Prostate gland (tissue), 2 donors: ENCODE measurements at regions not wholly inside any gene's neighbourhood (a gene's known extent, or its start where the extent isn't known, plus 50 kb on each side); places are given as distances from the start of the nearest gene placed in this dataset.

Source experiments
- CTCF ChIP-seq, 4 experiments: fragments of 200-600 bp in 2 of 4; fragments of 450-650 bp in 2 of 4; sonication (generic) in 2 of 4; IDR thresholded peaks; 1 replicate in 3 of 4; 2 replicates in 1 of 4; pipeline ENCODE4 v1.5.1; 2016 to 2019; ENCODE audit warnings: antibody characterized with exemption in 4 of 4, mild to moderate bottlenecking in 2 of 4, moderate library complexity in 2 of 4
- POLR2A ChIP-seq: fragments of 450-650 bp; IDR thresholded peaks from one replicate; pipeline ENCODE4 v1.6.1; 2016; ENCODE audit warnings: antibody characterized with exemption, mild to moderate bottlenecking
- POLR2AphosphoS5 ChIP-seq: sonication (generic); formaldehyde crosslinking; IDR thresholded peaks from one replicate; pipeline ENCODE4 v1.6.1; 2017; ENCODE audit warnings: antibody characterized with exemption

DNA sequence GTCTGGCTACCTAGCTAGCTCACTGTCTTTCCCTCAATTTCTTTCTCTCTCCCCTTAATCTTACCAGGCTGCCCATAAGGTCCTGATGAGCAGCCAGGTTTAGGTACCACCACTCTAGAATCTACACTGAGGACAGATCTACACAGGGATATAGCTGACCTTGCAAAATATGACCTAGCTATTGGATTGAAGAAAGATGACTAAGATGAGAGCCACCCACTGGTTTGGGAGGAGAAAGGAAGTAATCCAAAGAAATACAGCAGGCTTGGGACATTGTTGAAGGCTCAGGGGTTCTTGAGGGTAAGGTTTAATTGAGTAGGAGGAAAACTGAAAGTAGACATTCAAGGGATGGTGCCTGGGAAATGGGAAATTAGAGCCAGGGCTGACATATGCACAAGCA is 142.0 kb upstream of the TMC3 start:
- TF ChIP-seq CTCF (IDR thresholded peaks at IDR 0.05) (no peak), POLR2AphosphoS5 (no peak), POLR2A (no peak)
